DND-41 (cell line): ENCODE measurements at regions not wholly inside any gene's neighbourhood (a gene's known extent, or its start where the extent isn't known, plus 50 kb on each side); places are given as distances from the start of the nearest gene placed in this dataset.

Experiments
- ATAC-seq: fragments of 200-7000 bp; cut with Tn5 transposase; 3 replicates; pipeline ENCODE4 v1.9.1; 2021; ENCODE audit warnings: low read depth; ENCODE audit not compliant: insufficient read depth
- DNase-seq: peaks from one replicate; pipeline ENCODE4 v3.0.0-alpha.2; 2020
- H2AFZ ChIP-seq: 2 replicates; pipeline ENCODE4 v1.6.0; 2012; ENCODE audit warnings: low read depth, low read length
- H3K27ac ChIP-seq: 2 replicates; pipeline ENCODE4 v1.5.1; 2012; ENCODE audit warnings: low read length, inconsistent platforms
- H3K27me3 ChIP-seq: fragments of 200-600 bp; sonication (generic); 2 replicates; pipeline ENCODE4 v1.6.0; 2012; ENCODE audit warnings: low read length, mild to moderate bottlenecking, inconsistent platforms; ENCODE audit not compliant: insufficient read depth, poor library complexity
- H3K36me3 ChIP-seq: 2 replicates; pipeline ENCODE4 v1.5.1; 2012; ENCODE audit warnings: low read length, inconsistent platforms; ENCODE audit not compliant: insufficient read depth
- H3K4me1 ChIP-seq: 2 replicates; pipeline ENCODE4 v1.5.1; 2012; ENCODE audit warnings: mild to moderate bottlenecking, low read length; ENCODE audit not compliant: insufficient read depth
- H3K4me2 ChIP-seq: 2 replicates; pipeline ENCODE4 v1.6.0; 2012; ENCODE audit warnings: mild to moderate bottlenecking, moderate library complexity, low read length, inconsistent platforms; ENCODE audit not compliant: insufficient read depth
- H3K4me3 ChIP-seq, 2 experiments: fragments of 200-600 bp in 1 of 2; shearing (Covaris generic) in 1 of 2; 2 replicates each; pipeline ENCODE4 v1.5.1; 2012 to 2016; ENCODE audit warnings: inconsistent platforms in 2 of 2, low read length in 2 of 2, mild to moderate bottlenecking in 2 of 2, low read depth in 1 of 2, moderate library complexity in 1 of 2
- H3K79me2 ChIP-seq: 2 replicates; pipeline ENCODE4 v1.6.0; 2012; ENCODE audit warnings: low read length, inconsistent platforms; ENCODE audit not compliant: insufficient read depth
- H3K9ac ChIP-seq: 2 replicates; pipeline ENCODE4 v1.6.0; 2012; ENCODE audit warnings: low read depth, mild to moderate bottlenecking, inconsistent platforms, low read length, moderate library complexity
- H3K9me3 ChIP-seq: 2 replicates; pipeline ENCODE4 v1.5.1; 2012; ENCODE audit warnings: low read length, moderate library complexity, mild to moderate bottlenecking, inconsistent platforms; ENCODE audit not compliant: insufficient read depth, severe bottlenecking
- H4K20me1 ChIP-seq: 2 replicates; pipeline ENCODE4 v1.6.0; 2012; ENCODE audit warnings: low read length; ENCODE audit not compliant: insufficient read depth
- CTCF ChIP-seq: IDR thresholded peaks from 2 replicates; pipeline ENCODE4 v1.5.1; 2012; ENCODE audit warnings: borderline replicate concordance, low read length, moderate library complexity, mild to moderate bottlenecking; ENCODE audit not compliant: poor library complexity, severe bottlenecking; ENCODE audit errors: extremely low read depth
- EZH2 ChIP-seq: IDR thresholded peaks from 3 replicates; pipeline ENCODE4 v1.6.1; 2012; ENCODE audit warnings: borderline replicate concordance, low read depth, mild to moderate bottlenecking, moderate library complexity, low read length, inconsistent platforms; ENCODE audit not compliant: severe bottlenecking

GRCh38 chr5:89498699-89499098 is 615.7 kb upstream of the MEF2C start:
- Histone ChIP-seq H3K27ac (no peak overlapping the region), H3K4me3 (no peak overlapping the region), H2AFZ (no peak overlapping the region), H3K36me3 (no peaks in the 10 kb centered on the region), H3K27me3 (no peaks in the 10 kb centered on the region), H3K9ac (no peak overlapping the region), H3K4me1 (no peaks in the 10 kb centered on the region), H4K20me1 (no peaks in the 10 kb centered on the region), H3K4me2 (no peak overlapping the region), H3K9me3 (no peaks in the 10 kb centered on the region), H3K79me2 (no peaks in the 10 kb centered on the region)
- DNase-seq (no peak), ATAC-seq (no peak)
- TF ChIP-seq EZH2 (no peak), CTCF (no peak)

GRCh38 chr5:89493414-89493813 is 610.4 kb upstream of the MEF2C start:
- TF ChIP-seq EZH2 (no peak), CTCF (no peak)
- no peaks in the 10 kb centered on the region for H3K9me3 ChIP-seq
- no peak overlapping the region for H2AFZ ChIP-seq
- H3K27ac ChIP-seq = no peak overlapping the region
- no peak for DNase-seq
- no peak overlapping the region for H3K9ac ChIP-seq
- no peaks in the 10 kb centered on the region for H3K79me2 ChIP-seq
- ATAC-seq = no peak
- H3K36me3 ChIP-seq = no peaks in the 10 kb centered on the region
- H3K27me3 ChIP-seq = no peaks in the 10 kb centered on the region
- H4K20me1 ChIP-seq = no peaks in the 10 kb centered on the region
- no peak overlapping the region for H3K4me2 ChIP-seq
- H3K4me3 ChIP-seq = no peak overlapping the region
- no peaks in the 10 kb centered on the region for H3K4me1 ChIP-seq

- no peaks in the 10 kb centered on the region for H3K4me1 ChIP-seq
- TF ChIP-seq EZH2 = no peak
- no peak for TF ChIP-seq CTCF
- no peak overlapping the region for H3K4me3 ChIP-seq
- no peak overlapping the region for H3K4me2 ChIP-seq
- no peaks in the 10 kb centered on the region for H3K36me3 ChIP-seq
- no peaks in the 10 kb centered on the region for H3K9me3 ChIP-seq
- no peaks in the 10 kb centered on the region for H3K79me2 ChIP-seq
- no peaks in the 10 kb centered on the region for H3K27me3 ChIP-seq
- H3K9ac ChIP-seq = no peak overlapping the region
- H3K27ac ChIP-seq = no peak overlapping the region
- no peaks in the 10 kb centered on the region for H4K20me1 ChIP-seq
- DNase-seq (no peak), ATAC-seq (no peak)
- no peak overlapping the region for H2AFZ ChIP-seq
Observed at GRCh38 chr5:89484962-89485361, 602.0 kb upstream of the MEF2C start.
